ENCODE measurements at regions not wholly inside any gene's neighbourhood (a gene's known extent, or its start where the extent isn't known, plus 50 kb on each side); places are given as distances from the start of the nearest gene placed in this dataset.

DNA sequence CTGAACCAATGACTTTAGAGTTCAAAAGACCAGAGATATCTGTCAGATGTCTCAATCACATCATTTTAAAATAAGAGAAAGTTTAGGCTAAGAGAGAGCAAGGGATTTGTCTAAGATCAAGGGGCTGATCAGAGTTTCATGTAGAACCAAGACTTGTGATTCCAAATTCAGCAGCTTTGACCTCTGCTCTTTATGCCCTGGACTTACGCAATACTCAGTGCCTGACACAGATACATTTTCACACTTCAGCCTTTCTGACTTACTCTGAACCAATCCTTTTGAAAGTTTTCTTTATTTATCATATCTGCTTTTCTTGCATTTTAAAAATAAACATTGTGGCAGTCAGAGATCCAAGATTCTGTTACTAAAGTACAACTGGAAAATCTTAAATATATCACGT, 428.0 kb downstream of the PLPP3 start:
- Histone ChIP-seq H3K9me3 (ENCODE audit: insufficient read depth in 2 of 2, low read depth in 1 of 2, low read length in 1 of 2) (no peaks in the 10 kb centered on the region), H3K18ac (ENCODE audit: extremely low read depth, low read length) (no peak overlapping the region), H3K4ac (replicated peaks; ENCODE audit: insufficient read length, low read depth, low read length) (no peak overlapping the region), H3K56ac (replicated peaks; ENCODE audit: insufficient read length, low read depth, low read length) (no peak overlapping the region), H4K5ac (ENCODE audit: insufficient read length, low read depth, low read length) (no peak overlapping the region), H2BK15ac (ENCODE audit: low read length) (no peak overlapping the region), H3K79me1 (ENCODE audit: low read depth, low read length) (no peaks in the 10 kb centered on the region), H3K27ac (ENCODE audit: low read depth, low read length) (no peak overlapping the region), H2BK12ac (ENCODE audit: low read depth, low read length) (no peak overlapping the region), H2BK120ac (replicated peaks; ENCODE audit: low read depth, low read length) (no peak overlapping the region), H3K14ac (ENCODE audit: insufficient read length) (no peak overlapping the region), H3K27me3 (replicated peaks in 1 of 4; ENCODE audit: control insufficient read depth in 3 of 4, extremely low read depth in 1 of 4, insufficient read depth in 3 of 4, low read length in 3 of 4) (no peaks in the 10 kb centered on the region; a peak in 1 of 7 replicates), H3K4me3 (ENCODE audit: extremely low read depth in 1 of 4, insufficient read depth in 2 of 4, low read depth in 3 of 4, low read length in 4 of 4) (no peak overlapping the region), H3K23me2 (ENCODE audit: low read depth, low read length) (peaks cover 4% of the 10 kb centered on the region; the same call in 1 of the 2 replicates), H2AK5ac (ENCODE audit: low read depth, low read length) (no peak overlapping the region), H4K91ac (replicated peaks; ENCODE audit: insufficient read length, low read length) (no peak overlapping the region), H3K79me2 (ENCODE audit: control insufficient read depth in 1 of 2, insufficient read depth in 2 of 2, low read length in 2 of 2) (no peaks in the 10 kb centered on the region), H2BK20ac (ENCODE audit: low read length) (no peak overlapping the region), H2AFZ (ENCODE audit: low read length) (no peak overlapping the region), H3K36me3 (ENCODE audit: control insufficient read depth in 2 of 4, insufficient read depth in 4 of 4, low read length in 3 of 4) (no peaks in the 10 kb centered on the region), H3K9ac (replicated peaks in 1 of 4; ENCODE audit: extremely low read depth in 1 of 4, low read depth in 3 of 4, low read length in 3 of 4) (no peak overlapping the region), H3K4me1 (replicated peaks in 1 of 4; ENCODE audit: control insufficient read depth in 3 of 4, insufficient read depth in 4 of 4, low read length in 3 of 4) (no peaks in the 10 kb centered on the region), H4K8ac (ENCODE audit: extremely low read depth, insufficient read depth, low read length) (no peak overlapping the region), H3K23ac (ENCODE audit: insufficient read length) (no peak overlapping the region), H4K20me1 (replicated peaks in 1 of 2; ENCODE audit: control insufficient read depth in 1 of 2, insufficient read depth in 2 of 2, low read length in 2 of 2) (no peaks in the 10 kb centered on the region), H2BK5ac (ENCODE audit: low read depth, low read length) (no peak overlapping the region), H3K4me2 (ENCODE audit: insufficient read depth in 1 of 2, low read depth in 2 of 2, low read length in 2 of 2) (no peak overlapping the region)
- POLR2A ChIA-PET (ENCODE audit: partially characterized antibody) = no interaction called here
- CTCF ChIA-PET (ENCODE audit: partially characterized antibody) = interaction anchor here (0.6 kb wide), 1 partner anchor 198 kb away, joined by 3 read pairs; no protein-coding TSS in a partner anchor
- FAIRE-seq = no peak
- DNase-seq (ENCODE audit: low read depth in 1 of 2, low spot score in 2 of 2) = no peak
- WGBS, 2 experiments (ENCODE audit: extremely low coverage in 1 of 2, insufficient coverage in 1 of 2, insufficient read length in 1 of 2, insufficient replicate concordance in 2 of 2, low coverage in 1 of 2, low lambda C conversion rate in 2 of 2, missing lambda C conversion rate in 1 of 2) = 95% methylated on average over 2 of the region's 2 CpGs; no CpG with 5 or more reads in 1 of the 2 experiments
- TF ChIP-seq CEBPB (IDR thresholded peaks at IDR 0.05; ENCODE audit: low read depth, low read length) (peak; percentile 76), BACH1 (IDR thresholded peaks at IDR 0.05; ENCODE audit: low read length) (no peak), SP2 (IDR thresholded peaks at IDR 0.05; ENCODE audit: low read length) (no peak), RFX5 (IDR thresholded peaks at IDR 0.05; ENCODE audit: borderline replicate concordance, low read depth, low read length) (no peak), HDAC6 (IDR thresholded peaks at IDR 0.05; ENCODE audit: low read depth, low read length) (no peak)
